ENCODE measurements at regions not wholly inside any gene's neighbourhood (a gene's known extent, or its start where the extent isn't known, plus 50 kb on each side); places are given as distances from the start of the nearest gene placed in this dataset.

DNA sequence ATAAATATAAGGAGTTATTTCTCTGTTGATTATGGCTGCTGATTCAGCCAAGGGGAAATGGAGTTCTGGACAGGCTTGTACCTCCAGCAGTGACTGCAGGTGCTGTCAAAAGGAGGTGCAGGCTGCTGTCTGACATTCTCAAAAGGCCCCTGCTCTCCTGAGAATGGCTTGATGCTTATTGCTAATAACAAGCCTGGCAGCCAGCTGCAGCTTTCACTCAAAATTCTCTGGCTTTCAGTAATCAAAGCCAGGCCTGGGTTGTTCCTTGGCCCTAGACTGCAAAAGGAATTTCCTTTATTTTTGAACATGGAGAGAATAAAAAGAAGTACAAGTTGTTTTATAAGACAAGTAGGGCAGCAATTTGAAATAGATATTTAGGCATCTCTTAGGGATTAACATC is 575.9 kb downstream of the MID1IP1 start:
- no peaks in the 10 kb centered on the region for H3K27me3 ChIP-seq (replicated peaks; ENCODE audit: control insufficient read depth, insufficient read depth, low read length, poor library complexity, severe bottlenecking)
- no peaks in the 10 kb centered on the region for H3K4me1 ChIP-seq (ENCODE audit: control insufficient read depth, insufficient read depth, low read length, poor library complexity, severe bottlenecking)
- H3K27ac ChIP-seq (ENCODE audit: insufficient read depth, low read length, poor library complexity, severe bottlenecking), result no peak overlapping the region
- H3K9me3 ChIP-seq (ENCODE audit: control insufficient read depth, low read length), result no peaks in the 10 kb centered on the region
- DNase-seq, result no peak
- H3K4me3 ChIP-seq (ENCODE audit: insufficient read depth, low read depth, low read length, poor library complexity, severe bottlenecking), result no peak overlapping the region
- H3K36me3 ChIP-seq (ENCODE audit: control insufficient read depth, insufficient read depth, low read length), result no peaks in the 10 kb centered on the region

DNA sequence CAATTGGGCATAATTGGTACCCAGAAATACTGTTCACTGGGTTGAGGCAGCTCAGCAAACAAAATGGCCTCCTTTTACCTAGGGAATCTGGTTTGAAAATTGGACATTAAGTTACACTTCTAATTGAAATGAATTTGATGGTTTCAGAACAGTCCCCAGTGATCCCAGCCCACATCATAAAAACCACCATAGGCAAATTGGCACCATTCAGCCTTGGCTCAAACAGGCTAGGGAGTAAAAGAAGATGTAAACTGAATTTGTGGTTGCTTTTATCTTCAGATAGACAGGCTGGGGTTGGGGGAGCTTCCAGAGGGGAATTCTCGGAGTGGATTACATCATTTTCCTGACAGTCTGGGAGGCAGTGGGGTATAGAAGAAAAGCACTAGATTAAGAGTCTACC is 576.5 kb downstream of the MID1IP1 start:
- H3K4me1 ChIP-seq (ENCODE audit: control insufficient read depth, insufficient read depth, low read length, poor library complexity, severe bottlenecking), result no peaks in the 10 kb centered on the region
- no peak overlapping the region for H3K4me3 ChIP-seq (ENCODE audit: insufficient read depth, low read depth, low read length, poor library complexity, severe bottlenecking)
- no peaks in the 10 kb centered on the region for H3K36me3 ChIP-seq (ENCODE audit: control insufficient read depth, insufficient read depth, low read length)
- no peaks in the 10 kb centered on the region for H3K9me3 ChIP-seq (ENCODE audit: control insufficient read depth, low read length)
- no peak overlapping the region for H3K27ac ChIP-seq (ENCODE audit: insufficient read depth, low read length, poor library complexity, severe bottlenecking)
- H3K27me3 ChIP-seq (replicated peaks; ENCODE audit: control insufficient read depth, insufficient read depth, low read length, poor library complexity, severe bottlenecking), result no peaks in the 10 kb centered on the region
- DNase-seq, result no peak

DNA sequence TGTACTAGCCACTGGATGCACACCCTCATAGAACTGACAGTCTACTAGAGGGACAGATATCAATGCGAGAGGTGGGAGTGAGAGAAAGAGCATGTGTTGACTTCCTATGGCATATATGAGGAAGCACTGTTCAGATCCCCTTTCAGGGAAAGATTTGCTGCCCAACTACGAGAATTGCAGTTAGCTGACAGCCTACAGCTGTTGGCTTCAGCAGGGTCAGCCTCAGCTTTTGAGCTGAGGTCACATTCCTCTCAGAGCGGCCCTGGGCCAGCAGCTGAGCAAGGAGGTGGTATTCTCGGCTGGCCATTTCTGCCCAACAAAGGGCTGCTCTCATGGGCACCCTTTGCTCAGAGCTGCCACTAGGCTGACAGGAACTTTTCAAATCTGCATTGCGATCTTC is 580.2 kb downstream of the MID1IP1 start:
- H3K27ac ChIP-seq (ENCODE audit: insufficient read depth, low read length, poor library complexity, severe bottlenecking), result no peak overlapping the region
- H3K4me3 ChIP-seq (ENCODE audit: insufficient read depth, low read depth, low read length, poor library complexity, severe bottlenecking), result no peak overlapping the region
- no peaks in the 10 kb centered on the region for H3K9me3 ChIP-seq (ENCODE audit: control insufficient read depth, low read length)
- H3K36me3 ChIP-seq (ENCODE audit: control insufficient read depth, insufficient read depth, low read length), result no peaks in the 10 kb centered on the region
- DNase-seq, result no peak
- H3K27me3 ChIP-seq (replicated peaks; ENCODE audit: control insufficient read depth, insufficient read depth, low read length, poor library complexity, severe bottlenecking), result no peaks in the 10 kb centered on the region
- H3K4me1 ChIP-seq (ENCODE audit: control insufficient read depth, insufficient read depth, low read length, poor library complexity, severe bottlenecking), result no peaks in the 10 kb centered on the region

DNA sequence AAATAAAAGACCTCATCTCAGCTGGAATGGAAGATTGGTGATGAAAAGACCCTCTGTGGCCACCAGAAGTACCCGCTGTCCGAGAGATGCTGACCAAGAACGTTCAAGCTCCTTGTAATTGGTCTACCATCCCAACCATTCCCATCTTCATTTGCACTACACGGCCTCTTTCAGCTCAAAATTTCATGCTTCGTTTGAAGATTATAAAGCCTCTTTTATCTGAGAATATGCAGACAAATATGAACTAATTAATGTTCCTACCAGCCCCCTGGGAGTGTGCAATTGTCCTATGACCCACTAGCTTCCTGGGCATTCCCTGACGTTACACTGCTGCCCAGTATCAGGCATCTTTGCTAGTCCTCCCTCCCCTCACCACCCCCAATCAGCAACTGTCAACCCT is 583.7 kb downstream of the MID1IP1 start:
- no peaks in the 10 kb centered on the region for H3K36me3 ChIP-seq (ENCODE audit: control insufficient read depth, insufficient read depth, low read length)
- H3K27me3 ChIP-seq (replicated peaks; ENCODE audit: control insufficient read depth, insufficient read depth, low read length, poor library complexity, severe bottlenecking), result no peaks in the 10 kb centered on the region
- H3K9me3 ChIP-seq (ENCODE audit: control insufficient read depth, low read length), result no peaks in the 10 kb centered on the region
- no peak overlapping the region for H3K4me3 ChIP-seq (ENCODE audit: insufficient read depth, low read depth, low read length, poor library complexity, severe bottlenecking)
- no peak for DNase-seq
- no peak overlapping the region for H3K27ac ChIP-seq (ENCODE audit: insufficient read depth, low read length, poor library complexity, severe bottlenecking)
- H3K4me1 ChIP-seq (ENCODE audit: control insufficient read depth, insufficient read depth, low read length, poor library complexity, severe bottlenecking), result no peaks in the 10 kb centered on the region

DNA sequence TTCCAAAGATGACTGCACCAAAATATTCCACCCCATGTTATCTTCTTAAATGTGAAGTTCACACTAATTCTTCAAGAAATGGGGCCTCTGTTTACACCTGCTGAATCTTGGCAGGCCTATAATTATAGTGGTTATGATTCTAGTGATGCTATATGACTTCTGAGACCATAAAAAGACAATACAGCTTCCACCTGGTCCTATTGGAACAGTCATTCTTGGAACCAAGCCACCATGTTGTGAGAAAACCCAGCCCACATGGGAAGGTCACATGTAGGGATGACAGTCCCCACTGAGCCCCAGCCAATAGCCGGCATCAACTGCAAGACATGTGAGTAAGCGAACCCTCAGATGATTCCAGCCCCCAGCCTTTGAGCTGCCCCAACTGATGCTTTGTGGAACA is 587.5 kb downstream of the MID1IP1 start:
- H3K9me3 ChIP-seq (ENCODE audit: control insufficient read depth, low read length), result no peaks in the 10 kb centered on the region
- no peak overlapping the region for H3K27ac ChIP-seq (ENCODE audit: insufficient read depth, low read length, poor library complexity, severe bottlenecking)
- no peaks in the 10 kb centered on the region for H3K27me3 ChIP-seq (replicated peaks; ENCODE audit: control insufficient read depth, insufficient read depth, low read length, poor library complexity, severe bottlenecking)
- H3K36me3 ChIP-seq (ENCODE audit: control insufficient read depth, insufficient read depth, low read length), result no peaks in the 10 kb centered on the region
- no peaks in the 10 kb centered on the region for H3K4me1 ChIP-seq (ENCODE audit: control insufficient read depth, insufficient read depth, low read length, poor library complexity, severe bottlenecking)
- H3K4me3 ChIP-seq (ENCODE audit: insufficient read depth, low read depth, low read length, poor library complexity, severe bottlenecking), result no peak overlapping the region
- DNase-seq, result no peak

DNA sequence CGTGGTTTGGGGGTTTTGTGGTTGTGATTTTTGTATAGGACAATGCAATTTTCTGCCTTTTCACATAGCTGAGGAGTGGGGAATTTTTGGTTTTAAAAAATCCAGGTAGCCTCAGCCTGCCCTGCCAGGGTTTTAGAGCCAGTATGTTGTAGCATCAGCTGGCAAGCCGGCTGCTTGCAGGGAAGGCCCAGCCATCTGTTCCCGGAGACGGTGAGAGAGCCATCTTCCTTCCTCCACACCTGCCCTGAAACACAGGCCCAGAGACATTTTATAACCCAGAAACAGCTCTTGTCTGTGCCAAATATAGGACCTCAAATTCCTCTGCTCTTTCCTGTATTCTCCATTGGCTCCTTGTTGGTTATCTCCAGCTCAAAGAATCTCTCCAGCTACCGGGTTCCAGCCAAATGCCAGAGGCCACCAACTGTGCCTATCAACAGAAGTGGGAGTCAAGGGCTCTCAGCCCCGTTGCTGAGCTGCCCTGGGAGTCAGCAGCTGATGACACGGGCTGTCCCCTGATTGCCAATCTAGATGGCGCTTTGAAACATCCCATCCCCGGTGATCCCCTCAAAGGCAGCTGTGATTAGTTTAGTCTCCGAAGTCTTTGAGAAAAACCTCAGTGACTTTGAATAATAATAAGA is 595.2 kb downstream of the MID1IP1 start:
- no peak overlapping the region for H3K27ac ChIP-seq (ENCODE audit: insufficient read depth, low read length, poor library complexity, severe bottlenecking)
- no peaks in the 10 kb centered on the region for H3K4me1 ChIP-seq (ENCODE audit: control insufficient read depth, insufficient read depth, low read length, poor library complexity, severe bottlenecking)
- DNase-seq, result no peak
- H3K36me3 ChIP-seq (ENCODE audit: control insufficient read depth, insufficient read depth, low read length), result no peaks in the 10 kb centered on the region
- H3K4me3 ChIP-seq (ENCODE audit: insufficient read depth, low read depth, low read length, poor library complexity, severe bottlenecking), result no peak overlapping the region
- H3K27me3 ChIP-seq (replicated peaks; ENCODE audit: control insufficient read depth, insufficient read depth, low read length, poor library complexity, severe bottlenecking), result no peaks in the 10 kb centered on the region
- H3K9me3 ChIP-seq (ENCODE audit: control insufficient read depth, low read length), result no peaks in the 10 kb centered on the region

DNA sequence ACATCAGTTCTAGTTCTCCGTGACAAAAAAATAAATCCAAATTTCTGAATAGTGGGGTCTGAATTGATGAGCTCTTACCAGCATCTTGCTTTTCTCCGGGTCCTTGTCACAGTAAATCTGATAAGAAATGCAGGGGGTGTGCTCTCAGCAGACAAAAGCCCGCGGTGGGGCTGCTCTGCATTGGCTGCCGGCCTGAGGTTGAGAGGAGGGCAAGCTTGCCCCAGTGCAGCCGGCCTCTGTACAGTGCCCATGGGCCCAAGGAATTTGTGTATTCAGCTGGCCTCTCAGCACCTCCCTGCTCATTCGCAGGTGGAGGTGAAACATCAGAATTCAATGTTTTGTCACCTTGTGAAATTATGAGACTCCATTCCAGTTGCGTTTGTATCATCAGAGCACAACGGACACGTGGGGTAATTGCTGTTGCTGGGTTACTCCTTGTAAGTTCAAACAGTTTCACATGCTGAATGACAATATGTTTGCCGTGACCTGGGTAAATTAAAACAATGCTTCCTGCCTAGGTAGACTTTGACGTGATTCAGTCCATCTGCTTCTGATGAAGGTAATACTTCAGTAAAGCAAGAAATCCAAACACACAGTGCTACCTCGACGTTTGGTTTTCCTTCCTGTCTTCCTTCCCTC is 596.4 kb downstream of the MID1IP1 start:
- DNase-seq, result no peak
- H3K4me3 ChIP-seq (ENCODE audit: insufficient read depth, low read depth, low read length, poor library complexity, severe bottlenecking), result no peak overlapping the region
- H3K27me3 ChIP-seq (replicated peaks; ENCODE audit: control insufficient read depth, insufficient read depth, low read length, poor library complexity, severe bottlenecking), result no peaks in the 10 kb centered on the region
- H3K27ac ChIP-seq (ENCODE audit: insufficient read depth, low read length, poor library complexity, severe bottlenecking), result no peak overlapping the region
- H3K36me3 ChIP-seq (ENCODE audit: control insufficient read depth, insufficient read depth, low read length), result no peaks in the 10 kb centered on the region
- no peaks in the 10 kb centered on the region for H3K9me3 ChIP-seq (ENCODE audit: control insufficient read depth, low read length)
- H3K4me1 ChIP-seq (ENCODE audit: control insufficient read depth, insufficient read depth, low read length, poor library complexity, severe bottlenecking), result no peaks in the 10 kb centered on the region

DNA sequence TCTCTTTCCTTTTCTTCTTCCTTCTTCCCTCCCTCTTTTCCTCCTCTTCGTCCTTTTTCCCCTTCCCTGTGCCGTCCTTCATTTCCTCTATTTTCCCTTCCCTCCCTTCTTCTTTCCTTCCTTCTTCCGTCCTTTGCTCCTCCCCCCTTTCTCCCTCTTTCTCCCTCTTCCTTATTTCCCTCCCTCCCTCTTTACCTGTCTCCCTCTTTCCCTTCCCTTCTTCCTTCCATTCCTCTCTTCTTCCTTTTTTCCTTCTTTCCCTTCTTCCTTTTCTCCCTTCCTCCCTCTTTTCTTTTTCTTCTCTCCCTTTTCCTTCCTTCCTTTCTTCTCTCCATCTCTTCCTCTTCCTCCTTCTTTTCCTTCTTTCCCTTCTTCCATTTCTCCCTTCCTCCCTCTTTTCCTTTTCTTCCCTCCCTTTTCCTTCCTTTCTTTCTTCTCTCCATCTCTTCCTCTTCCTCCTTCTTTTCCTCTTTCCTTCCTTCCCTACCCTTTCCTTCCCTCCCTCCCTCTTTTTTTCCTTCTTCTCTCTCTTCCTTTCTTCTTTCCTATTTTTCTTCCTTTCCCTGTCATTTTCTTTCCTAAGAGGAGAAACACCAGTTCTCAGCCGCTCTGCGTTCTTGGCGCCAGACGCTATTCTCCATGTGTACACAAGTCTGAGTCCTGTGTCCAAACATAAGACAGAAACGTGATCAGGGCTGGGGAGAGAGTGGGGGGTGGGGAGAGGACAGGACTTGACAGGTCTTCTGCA is 597.1 kb downstream of the MID1IP1 start:
- Histone ChIP-seq H3K9me3 (ENCODE audit: control insufficient read depth, low read length) (no peaks in the 10 kb centered on the region), H3K27me3 (replicated peaks; ENCODE audit: control insufficient read depth, insufficient read depth, low read length, poor library complexity, severe bottlenecking) (no peaks in the 10 kb centered on the region), H3K4me3 (ENCODE audit: insufficient read depth, low read depth, low read length, poor library complexity, severe bottlenecking) (no peak overlapping the region), H3K4me1 (ENCODE audit: control insufficient read depth, insufficient read depth, low read length, poor library complexity, severe bottlenecking) (no peaks in the 10 kb centered on the region), H3K27ac (ENCODE audit: insufficient read depth, low read length, poor library complexity, severe bottlenecking) (no peak overlapping the region), H3K36me3 (ENCODE audit: control insufficient read depth, insufficient read depth, low read length) (no peaks in the 10 kb centered on the region)
- no peak for DNase-seq

DNA sequence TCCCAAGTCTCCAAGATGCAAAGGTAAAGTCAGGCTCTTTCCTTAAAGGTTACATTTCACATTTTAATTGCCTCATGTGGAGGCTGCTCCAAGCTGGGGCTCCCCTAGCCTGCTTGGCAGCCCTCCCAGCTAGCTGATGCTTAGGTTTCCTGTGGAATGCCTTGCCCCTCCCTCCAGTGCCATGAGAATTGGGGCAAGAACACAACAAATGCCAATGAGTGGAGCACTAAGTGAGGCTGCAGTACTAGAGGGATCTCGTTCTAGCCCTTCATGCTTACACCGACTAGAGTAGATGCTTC is 597.7 kb downstream of the MID1IP1 start:
- Histone ChIP-seq H3K4me3 (ENCODE audit: insufficient read depth, low read depth, low read length, poor library complexity, severe bottlenecking) (no peak overlapping the region), H3K4me1 (ENCODE audit: control insufficient read depth, insufficient read depth, low read length, poor library complexity, severe bottlenecking) (no peaks in the 10 kb centered on the region), H3K36me3 (ENCODE audit: control insufficient read depth, insufficient read depth, low read length) (no peaks in the 10 kb centered on the region), H3K9me3 (ENCODE audit: control insufficient read depth, low read length) (no peaks in the 10 kb centered on the region), H3K27me3 (replicated peaks; ENCODE audit: control insufficient read depth, insufficient read depth, low read length, poor library complexity, severe bottlenecking) (no peaks in the 10 kb centered on the region), H3K27ac (ENCODE audit: insufficient read depth, low read length, poor library complexity, severe bottlenecking) (no peak overlapping the region)
- DNase-seq, result no peak

DNA sequence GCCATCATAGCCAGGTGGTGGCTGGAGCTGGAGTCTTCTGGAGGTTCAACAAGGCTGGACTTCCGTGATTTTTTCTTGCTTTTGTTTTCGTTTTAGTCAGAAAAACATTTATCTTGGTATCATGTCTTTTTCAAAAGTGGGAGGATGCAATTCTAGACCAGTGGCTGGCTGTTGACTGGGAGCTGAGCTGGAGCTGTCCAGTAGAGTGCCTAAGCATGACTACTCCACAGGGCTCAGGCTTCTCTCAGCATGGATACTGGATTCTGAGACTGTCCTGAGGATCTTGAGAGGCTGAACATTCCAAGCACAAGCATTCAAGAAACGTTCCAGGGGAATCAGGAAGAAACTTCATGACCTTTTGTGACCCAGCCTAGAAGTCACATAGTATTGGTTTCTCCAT is 598.1 kb downstream of the MID1IP1 start:
- no peaks in the 10 kb centered on the region for H3K9me3 ChIP-seq (ENCODE audit: control insufficient read depth, low read length)
- H3K36me3 ChIP-seq (ENCODE audit: control insufficient read depth, insufficient read depth, low read length), result no peaks in the 10 kb centered on the region
- H3K27me3 ChIP-seq (replicated peaks; ENCODE audit: control insufficient read depth, insufficient read depth, low read length, poor library complexity, severe bottlenecking), result no peaks in the 10 kb centered on the region
- no peak overlapping the region for H3K4me3 ChIP-seq (ENCODE audit: insufficient read depth, low read depth, low read length, poor library complexity, severe bottlenecking)
- no peaks in the 10 kb centered on the region for H3K4me1 ChIP-seq (ENCODE audit: control insufficient read depth, insufficient read depth, low read length, poor library complexity, severe bottlenecking)
- no peak overlapping the region for H3K27ac ChIP-seq (ENCODE audit: insufficient read depth, low read length, poor library complexity, severe bottlenecking)
- DNase-seq, result no peak
